GM12878 (cell line): ENCODE measurements at regions not wholly inside any gene's neighbourhood (a gene's known extent, or its start where the extent isn't known, plus 50 kb on each side); places are given as distances from the start of the nearest gene placed in this dataset.

Source experiments
- ATAC-seq: fragments of 200-7000 bp; cut with Tn5 transposase; 3 replicates; pipeline ENCODE4 v1.9.1; 2020; ENCODE audit warnings: mild to moderate bottlenecking, moderate library complexity
- BruUV-seq: library from RNA; stranded (reverse); fragments of 400-500 nt; replicated peaks from 2 replicates; lab custom pipeline; 2021; lab: Mats Ljungman, UMichigan
- CTCF ChIA-PET: fragments of 300-600 bp; sonication (Branson Sonifier 250); formaldehyde crosslinking; extraction: SDS; loops from one replicate; lab custom pipeline; 2021; ENCODE audit warnings: inconsistent platforms; lab: Yijun Ruan, JAX
- POLR2A ChIA-PET: fragments of 350-600 bp; formaldehyde crosslinking; extraction: SDS; loops from one replicate; lab custom pipeline; 2021; ENCODE audit warnings: inconsistent platforms; lab: Charles Lee
- RAD21 ChIA-PET: fragments of 300-600 bp; sonication (Branson Sonifier 250); formaldehyde crosslinking; loops from one replicate; lab custom pipeline; 2023; ENCODE audit warnings: antibody characterized with exemption; ENCODE audit not compliant: unreplicated experiment; lab: Charles Lee
- SMC1A ChIA-PET: fragments of 300-600 bp; sonication (Branson Sonifier 250); formaldehyde crosslinking; loops from one replicate; lab custom pipeline; 2023; ENCODE audit not compliant: unreplicated experiment, uncharacterized antibody; lab: Charles Lee
- DNase-seq: peaks from one replicate; pipeline ENCODE4 v3.0.0-alpha.2; 2011; ENCODE audit warnings: low read depth, low spot score
- FAIRE-seq: peaks from 3 replicates; lab custom pipeline; 2011; peaks lifted over from hg19 to GRCh38; lab: Jason Lieb, UNC
- H2AFZ ChIP-seq: 2 replicates; pipeline ENCODE4 v1.6.0; 2011; ENCODE audit warnings: low read depth, low read length, control low read depth; ENCODE audit not compliant: control insufficient read depth
- H3K27ac ChIP-seq: 2 replicates; pipeline ENCODE4 v1.5.1; 2011; ENCODE audit warnings: control low read depth; ENCODE audit not compliant: control insufficient read depth, insufficient read depth
- H3K27me3 ChIP-seq, 2 experiments: replicated peaks in 1 of 2; 2 replicates each; pipeline versions ENCODE4 v1.6.0 to v1.6.1; 2011; ENCODE audit warnings: low read length in 1 of 2; ENCODE audit not compliant: control insufficient read depth in 2 of 2, insufficient read depth in 2 of 2
- H3K36me3 ChIP-seq, 2 experiments: 2 replicates each; pipeline ENCODE4 v1.5.1; 2011; ENCODE audit warnings: low read length in 1 of 2; ENCODE audit not compliant: control insufficient read depth in 2 of 2, insufficient read depth in 2 of 2
- H3K4me1 ChIP-seq: 2 replicates; pipeline ENCODE4 v1.6.1; 2011; ENCODE audit warnings: mild to moderate bottlenecking, low read length, moderate library complexity, mixed read lengths; ENCODE audit not compliant: control insufficient read depth, insufficient read depth
- H3K4me2 ChIP-seq: 2 replicates; pipeline ENCODE4 v1.6.0; 2011; ENCODE audit warnings: control low read depth; ENCODE audit not compliant: control insufficient read depth, insufficient read depth
- H3K4me3 ChIP-seq: fragments of 200-600 bp; sonication (generic); 2 replicates; pipeline ENCODE4 v1.5.1; 2016
- H3K79me2 ChIP-seq: 2 replicates; pipeline ENCODE4 v1.6.0; 2011; ENCODE audit warnings: low read length; ENCODE audit not compliant: control insufficient read depth, insufficient read depth
- H3K9ac ChIP-seq: 2 replicates; pipeline ENCODE4 v1.8.0; 2011; ENCODE audit warnings: low read length, control low read depth, mixed read lengths; ENCODE audit not compliant: control insufficient read depth, insufficient read depth
- H3K9me3 ChIP-seq: replicated peaks from 3 replicates; pipeline ENCODE4 v1.5.1; 2011; ENCODE audit warnings: mild to moderate bottlenecking, low read length; ENCODE audit not compliant: control insufficient read depth, insufficient read depth
- H4K20me1 ChIP-seq: 2 replicates; pipeline ENCODE4 v1.6.0; 2011; ENCODE audit not compliant: control insufficient read depth, insufficient read depth
- ATF7 ChIP-seq: fragments of 450-650 bp; IDR thresholded peaks from 2 replicates; pipeline ENCODE4 v1.6.1; 2016; ENCODE audit warnings: low read depth, mild to moderate bottlenecking
- BACH1 ChIP-seq: fragments of 450-650 bp; IDR thresholded peaks from 2 replicates; pipeline ENCODE4 v1.6.1; 2017; ENCODE audit warnings: mild to moderate bottlenecking, borderline replicate concordance
- ESRRA ChIP-seq: IDR thresholded peaks from 2 replicates; pipeline ENCODE4 v1.6.1; 2012; ENCODE audit warnings: mild to moderate bottlenecking, low read length, improper control_type of control experiment
- FOXM1 ChIP-seq: IDR thresholded peaks from 2 replicates; pipeline ENCODE4 v1.6.1; 2012; ENCODE audit warnings: low read depth, mild to moderate bottlenecking, inconsistent platforms, low read length, moderate library complexity
- IKZF2 ChIP-seq, 2 experiments: fragments of 450-650 bp; IDR thresholded peaks; 2 replicates each; pipeline ENCODE4 v1.6.1; 2017; ENCODE audit warnings: mild to moderate bottlenecking in 2 of 2, moderate library complexity in 2 of 2
- JUND ChIP-seq: IDR thresholded peaks from 2 replicates; pipeline ENCODE4 v1.6.1; 2012; ENCODE audit warnings: low read depth, mild to moderate bottlenecking, low read length, improper control_type of control experiment, moderate library complexity
- KLF5 ChIP-seq: fragments of 450-650 bp; IDR thresholded peaks from 2 replicates; pipeline ENCODE4 v1.6.1; 2014; ENCODE audit warnings: mild to moderate bottlenecking; ENCODE audit not compliant: partially characterized antibody
- MTA2 ChIP-seq: fragments of 450-650 bp; IDR thresholded peaks from 2 replicates; pipeline ENCODE4 v1.6.1; 2016; ENCODE audit warnings: low read depth, mild to moderate bottlenecking, moderate library complexity
- MTA3 ChIP-seq: IDR thresholded peaks from 2 replicates; pipeline ENCODE4 v1.6.1; 2012; ENCODE audit warnings: low read length, inconsistent platforms, borderline replicate concordance
- RFX5 ChIP-seq: IDR thresholded peaks from 2 replicates; pipeline ENCODE4 v1.6.1; 2011; ENCODE audit warnings: low read depth, low read length, improper control_type of control experiment
- SMAD5 ChIP-seq: IDR thresholded peaks from 2 replicates; pipeline ENCODE4 v1.6.1; 2016; ENCODE audit warnings: antibody characterized with exemption, low read depth
- SREBF1 ChIP-seq: IDR thresholded peaks from 2 replicates; pipeline ENCODE4 v1.6.1; 2012; ENCODE audit warnings: mild to moderate bottlenecking, low read length
- ZNF622 ChIP-seq: fragments of 450-650 bp; IDR thresholded peaks from 2 replicates; pipeline ENCODE4 v1.6.1; 2017; ENCODE audit warnings: mild to moderate bottlenecking, inconsistent platforms
- WGBS: methylation state at CpG from one replicate; pipeline ENCODE4 v1.1.6; 2016; ENCODE audit warnings: low lambda C conversion rate; ENCODE audit not compliant: insufficient replicate concordance, insufficient coverage; ENCODE audit errors: missing lambda C conversion rate; 5-methylcytosine and 5-hydroxymethylcytosine counted together
- in situ Hi-C: fragments of 300-500 bp; cut with MboI; formaldehyde crosslinking; loops from 9 replicates; pipeline ENCODE4 v1.14.3; 2018; ENCODE audit warnings: mixed read lengths
- intact Hi-C: fragments of 100-400 bp; cut with micrococcal nuclease; formaldehyde crosslinking; loops from one replicate; pipeline ENCODE4 v1.14.2; 2022; ENCODE audit not compliant: unreplicated experiment
- TF ChIP-seq, protein P1 (sequence below): IDR thresholded peaks from 2 replicates; pipeline ENCODE4 v1.6.1; 2012; ENCODE audit warnings: low read depth, low read length, improper control_type of control experiment
- TF ChIP-seq, protein P2 (sequence below): fragments of 450-650 bp; formaldehyde crosslinking; IDR thresholded peaks from 2 replicates; pipeline ENCODE4 v1.5.0; 2022; ENCODE audit warnings: mild to moderate bottlenecking, missing genetic modification characterization

DNA sequence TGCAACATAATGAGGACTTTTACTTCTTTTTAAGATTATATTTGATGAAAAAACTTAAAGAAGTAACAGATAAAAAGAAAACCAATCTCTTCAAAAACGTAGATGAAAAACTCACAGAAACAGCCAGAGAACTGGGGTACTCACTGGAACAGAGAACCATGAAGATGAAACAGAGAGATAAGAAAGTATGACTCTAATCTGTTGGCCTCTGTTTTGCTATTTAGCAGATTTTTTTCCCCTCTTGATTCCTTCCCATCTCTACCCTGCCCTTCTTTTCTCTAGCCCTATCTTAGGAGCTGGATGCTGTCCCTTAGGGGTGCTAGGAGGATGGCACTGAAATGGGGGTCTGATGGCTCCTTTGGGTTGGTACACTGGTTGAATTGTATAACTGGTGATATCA, 97.5 kb upstream of the FREM1 start:
- no peaks in the 10 kb centered on the region for H3K27me3 ChIP-seq
- TF ChIP-seq MTA3 (no peak), ZNF622 (no peak), RFX5 (no peak), SMAD5 (no peak), KLF5 (no peak), BACH1 (no peak), FOXM1 (no peak), SREBF1 (no peak), IKZF2 (IDR thresholded peaks at IDR 0.05) (no peak), MTA2 (no peak), JUND (no peak), ATF7 (no peak)
- ATAC-seq (no peak), DNase-seq (no peak), FAIRE-seq (no peak)
- 0% methylated on average over 1 of the region's 1 CpG for WGBS
- in situ Hi-C loops (no loop called here), intact Hi-C loops (no loop called here)
- no peak overlapping the region for H3K9ac ChIP-seq
- no peaks in the 10 kb centered on the region for H3K36me3 ChIP-seq
- ChIA-PET SMC1A (no interaction called here), POLR2A (no interaction called here), CTCF (no interaction called here), RAD21 (no interaction called here)
- no peak overlapping the region for H3K27ac ChIP-seq
- H3K79me2 ChIP-seq, result no peaks in the 10 kb centered on the region
- H3K4me2 ChIP-seq, result no peak overlapping the region
- H3K4me3 ChIP-seq, result no peak overlapping the region
- no peaks in the 10 kb centered on the region for H3K9me3 ChIP-seq
- no peaks in the 10 kb centered on the region for H3K4me1 ChIP-seq
- no TSS peak for BruUV-seq
- H4K20me1 ChIP-seq, result no peaks in the 10 kb centered on the region
- H2AFZ ChIP-seq, result no peak overlapping the region

DNA sequence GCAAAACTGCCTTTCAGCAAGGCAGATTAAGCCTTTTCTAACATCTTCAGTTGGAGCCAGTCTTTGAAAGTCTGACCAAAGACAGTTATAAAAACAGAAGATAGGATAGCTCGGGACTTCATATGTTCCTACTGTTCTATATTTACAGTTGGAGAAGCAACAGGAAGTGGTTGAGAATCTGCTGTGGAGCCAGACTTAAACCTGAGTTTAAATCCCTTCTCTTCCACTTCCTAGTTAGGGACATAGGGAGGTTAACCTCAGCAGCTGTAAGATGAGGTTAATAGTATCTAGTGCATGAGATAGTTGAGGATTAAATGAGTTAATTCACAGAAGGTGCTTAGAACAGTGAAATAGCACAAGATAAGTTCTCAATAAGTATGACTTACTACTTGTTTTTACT, 84.5 kb upstream of the FREM1 start:
- BruUV-seq, result no TSS peak
- Histone ChIP-seq H3K9me3 (no peaks in the 10 kb centered on the region; the same call in 2 of the 3 replicates), H3K27me3 (no peaks in the 10 kb centered on the region), H3K9ac (no peak overlapping the region), H4K20me1 (no peaks in the 10 kb centered on the region), H3K36me3 (no peaks in the 10 kb centered on the region), H3K79me2 (no peaks in the 10 kb centered on the region), H3K4me3 (no peak overlapping the region), H3K4me1 (no peaks in the 10 kb centered on the region), H3K4me2 (no peak overlapping the region), H3K27ac (no peak overlapping the region), H2AFZ (no peak overlapping the region)
- intact Hi-C loops, result no loop called here
- FAIRE-seq (no peak), DNase-seq (no peak), ATAC-seq (no peak)
- ChIA-PET RAD21 (no interaction called here), SMC1A (interaction anchor here (1.4 kb wide), 1 partner anchor 8 kb away, joined by 3 read pairs; no protein-coding TSS in a partner anchor), POLR2A (no interaction called here), CTCF (no interaction called here)
- in situ Hi-C loops, result no loop called here
- WGBS, result 42% methylated on average over 1 of the region's 1 CpG
- TF ChIP-seq ESRRA, result no peak
- TF ChIP-seq, protein P1, sequence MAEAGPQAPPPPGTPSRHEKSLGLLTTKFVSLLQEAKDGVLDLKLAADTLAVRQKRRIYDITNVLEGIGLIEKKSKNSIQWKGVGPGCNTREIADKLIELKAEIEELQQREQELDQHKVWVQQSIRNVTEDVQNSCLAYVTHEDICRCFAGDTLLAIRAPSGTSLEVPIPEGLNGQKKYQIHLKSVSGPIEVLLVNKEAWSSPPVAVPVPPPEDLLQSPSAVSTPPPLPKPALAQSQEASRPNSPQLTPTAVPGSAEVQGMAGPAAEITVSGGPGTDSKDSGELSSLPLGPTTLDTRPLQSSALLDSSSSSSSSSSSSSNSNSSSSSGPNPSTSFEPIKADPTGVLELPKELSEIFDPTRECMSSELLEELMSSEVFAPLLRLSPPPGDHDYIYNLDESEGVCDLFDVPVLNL, result no peak
- TF ChIP-seq, protein P2, sequence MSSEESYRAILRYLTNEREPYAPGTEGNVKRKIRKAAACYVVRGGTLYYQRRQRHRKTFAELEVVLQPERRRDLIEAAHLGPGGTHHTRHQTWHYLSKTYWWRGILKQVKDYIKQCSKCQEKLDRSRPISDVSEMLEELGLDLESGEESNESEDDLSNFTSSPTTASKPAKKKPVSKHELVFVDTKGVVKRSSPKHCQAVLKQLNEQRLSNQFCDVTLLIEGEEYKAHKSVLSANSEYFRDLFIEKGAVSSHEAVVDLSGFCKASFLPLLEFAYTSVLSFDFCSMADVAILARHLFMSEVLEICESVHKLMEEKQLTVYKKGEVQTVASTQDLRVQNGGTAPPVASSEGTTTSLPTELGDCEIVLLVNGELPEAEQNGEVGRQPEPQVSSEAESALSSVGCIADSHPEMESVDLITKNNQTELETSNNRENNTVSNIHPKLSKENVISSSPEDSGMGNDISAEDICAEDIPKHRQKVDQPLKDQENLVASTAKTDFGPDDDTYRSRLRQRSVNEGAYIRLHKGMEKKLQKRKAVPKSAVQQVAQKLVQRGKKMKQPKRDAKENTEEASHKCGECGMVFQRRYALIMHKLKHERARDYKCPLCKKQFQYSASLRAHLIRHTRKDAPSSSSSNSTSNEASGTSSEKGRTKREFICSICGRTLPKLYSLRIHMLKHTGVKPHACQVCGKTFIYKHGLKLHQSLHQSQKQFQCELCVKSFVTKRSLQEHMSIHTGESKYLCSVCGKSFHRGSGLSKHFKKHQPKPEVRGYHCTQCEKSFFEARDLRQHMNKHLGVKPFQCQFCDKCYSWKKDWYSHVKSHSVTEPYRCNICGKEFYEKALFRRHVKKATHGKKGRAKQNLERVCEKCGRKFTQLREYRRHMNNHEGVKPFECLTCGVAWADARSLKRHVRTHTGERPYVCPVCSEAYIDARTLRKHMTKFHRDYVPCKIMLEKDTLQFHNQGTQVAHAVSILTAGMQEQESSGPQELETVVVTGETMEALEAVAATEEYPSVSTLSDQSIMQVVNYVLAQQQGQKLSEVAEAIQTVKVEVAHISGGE (CRISPR knock-in tag), result no peak
